ENCODE measurements at regions not wholly inside any gene's neighbourhood (a gene's known extent, or its start where the extent isn't known, plus 50 kb on each side); places are given as distances from the start of the nearest gene placed in this dataset.

DNA sequence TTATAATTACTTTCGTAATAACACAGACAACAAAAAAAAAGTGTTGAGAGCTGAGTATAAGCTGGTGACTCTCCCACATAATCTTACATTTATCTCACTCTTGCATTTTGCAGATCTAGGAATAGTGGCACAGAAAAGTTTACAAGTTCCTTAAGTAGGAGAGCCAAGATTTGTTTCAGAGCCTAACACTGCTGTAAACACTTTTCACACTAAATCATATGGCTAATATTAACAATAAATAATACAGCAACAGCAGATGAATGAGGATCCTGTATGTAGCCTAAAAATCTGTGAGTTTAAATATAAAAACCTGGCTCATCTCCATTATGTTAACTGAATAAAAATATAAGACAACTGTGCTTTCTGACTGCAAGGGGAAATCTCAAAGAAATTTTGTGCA lies 846.5 kb upstream of the ADAMTS5 start:
- H2AFZ ChIP-seq (ENCODE audit: low read depth, low read length, severe bottlenecking): no peak overlapping the region
- no peak overlapping the region for H3K9ac ChIP-seq (ENCODE audit: low read length)
- no peaks in the 10 kb centered on the region for H3F3A ChIP-seq (ENCODE audit: insufficient read depth)
- H4K20me1 ChIP-seq (ENCODE audit: low read depth, low read length): no peaks in the 10 kb centered on the region
- no peaks in the 10 kb centered on the region for H3K79me2 ChIP-seq (ENCODE audit: insufficient read depth, low read length)
- no peaks in the 10 kb centered on the region for H3K27me3 ChIP-seq (ENCODE audit: low read length)
- no peaks in the 10 kb centered on the region for H3K9me2 ChIP-seq (replicated peaks; ENCODE audit: insufficient read depth, low read length)
- no peaks in the 10 kb centered on the region for H3K9me3 ChIP-seq (ENCODE audit: insufficient read depth, low read length)
- no peaks in the 10 kb centered on the region for H3K36me3 ChIP-seq (ENCODE audit: low read length)
- TF ChIP-seq EZH2phosphoT487 (conservative IDR thresholded peaks at IDR 0.05; ENCODE audit: low read length): no peak
- TF ChIP-seq, protein P1, sequence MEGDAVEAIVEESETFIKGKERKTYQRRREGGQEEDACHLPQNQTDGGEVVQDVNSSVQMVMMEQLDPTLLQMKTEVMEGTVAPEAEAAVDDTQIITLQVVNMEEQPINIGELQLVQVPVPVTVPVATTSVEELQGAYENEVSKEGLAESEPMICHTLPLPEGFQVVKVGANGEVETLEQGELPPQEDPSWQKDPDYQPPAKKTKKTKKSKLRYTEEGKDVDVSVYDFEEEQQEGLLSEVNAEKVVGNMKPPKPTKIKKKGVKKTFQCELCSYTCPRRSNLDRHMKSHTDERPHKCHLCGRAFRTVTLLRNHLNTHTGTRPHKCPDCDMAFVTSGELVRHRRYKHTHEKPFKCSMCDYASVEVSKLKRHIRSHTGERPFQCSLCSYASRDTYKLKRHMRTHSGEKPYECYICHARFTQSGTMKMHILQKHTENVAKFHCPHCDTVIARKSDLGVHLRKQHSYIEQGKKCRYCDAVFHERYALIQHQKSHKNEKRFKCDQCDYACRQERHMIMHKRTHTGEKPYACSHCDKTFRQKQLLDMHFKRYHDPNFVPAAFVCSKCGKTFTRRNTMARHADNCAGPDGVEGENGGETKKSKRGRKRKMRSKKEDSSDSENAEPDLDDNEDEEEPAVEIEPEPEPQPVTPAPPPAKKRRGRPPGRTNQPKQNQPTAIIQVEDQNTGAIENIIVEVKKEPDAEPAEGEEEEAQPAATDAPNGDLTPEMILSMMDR (IDR thresholded peaks at IDR 0.05; ENCODE audit: insufficient read depth, low read length, poor library complexity, severe bottlenecking): no peak
- H3K4me2 ChIP-seq (ENCODE audit: low read depth, low read length, poor library complexity, severe bottlenecking): no peak overlapping the region
- no peak overlapping the region for H3K27ac ChIP-seq (ENCODE audit: low read depth, low read length)
- H3K4me3 ChIP-seq (ENCODE audit: insufficient read depth, low read length, poor library complexity, severe bottlenecking): no peak overlapping the region

DNA sequence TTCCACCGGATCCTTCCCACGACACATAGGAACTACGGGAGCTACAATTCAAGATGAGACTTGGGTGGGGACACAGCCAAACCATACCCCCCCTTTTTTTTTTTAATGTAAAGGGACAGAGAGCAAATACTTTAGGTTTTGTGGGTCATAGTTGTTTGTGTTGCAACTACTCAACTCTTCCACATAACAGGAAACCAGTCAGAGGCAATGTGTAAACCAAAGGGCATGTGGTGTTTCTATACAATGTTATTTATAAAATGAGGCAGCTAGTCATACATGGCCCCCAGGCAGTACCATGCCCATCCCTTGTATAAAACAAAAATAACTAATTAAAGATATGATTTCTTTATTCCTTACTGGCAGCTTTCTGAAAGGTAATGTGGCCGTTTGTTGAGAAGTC lies 845.4 kb upstream of the ADAMTS5 start:
- no peaks in the 10 kb centered on the region for H3K9me3 ChIP-seq (ENCODE audit: insufficient read depth, low read length)
- no peaks in the 10 kb centered on the region for H3K79me2 ChIP-seq (ENCODE audit: insufficient read depth, low read length)
- no peak for TF ChIP-seq EZH2phosphoT487 (conservative IDR thresholded peaks at IDR 0.05; ENCODE audit: low read length)
- TF ChIP-seq, protein P1 (IDR thresholded peaks at IDR 0.05; ENCODE audit: insufficient read depth, low read length, poor library complexity, severe bottlenecking): no peak
- H3K27me3 ChIP-seq (ENCODE audit: low read length): no peaks in the 10 kb centered on the region
- H3F3A ChIP-seq (ENCODE audit: insufficient read depth): no peaks in the 10 kb centered on the region
- no peak overlapping the region for H3K9ac ChIP-seq (ENCODE audit: low read length)
- no peaks in the 10 kb centered on the region for H4K20me1 ChIP-seq (ENCODE audit: low read depth, low read length)
- no peak overlapping the region for H2AFZ ChIP-seq (ENCODE audit: low read depth, low read length, severe bottlenecking)
- H3K4me3 ChIP-seq (ENCODE audit: insufficient read depth, low read length, poor library complexity, severe bottlenecking): no peak overlapping the region
- H3K36me3 ChIP-seq (ENCODE audit: low read length): no peaks in the 10 kb centered on the region
- no peaks in the 10 kb centered on the region for H3K9me2 ChIP-seq (replicated peaks; ENCODE audit: insufficient read depth, low read length)
- no peak overlapping the region for H3K4me2 ChIP-seq (ENCODE audit: low read depth, low read length, poor library complexity, severe bottlenecking)
- no peak overlapping the region for H3K27ac ChIP-seq (ENCODE audit: low read depth, low read length)

DNA sequence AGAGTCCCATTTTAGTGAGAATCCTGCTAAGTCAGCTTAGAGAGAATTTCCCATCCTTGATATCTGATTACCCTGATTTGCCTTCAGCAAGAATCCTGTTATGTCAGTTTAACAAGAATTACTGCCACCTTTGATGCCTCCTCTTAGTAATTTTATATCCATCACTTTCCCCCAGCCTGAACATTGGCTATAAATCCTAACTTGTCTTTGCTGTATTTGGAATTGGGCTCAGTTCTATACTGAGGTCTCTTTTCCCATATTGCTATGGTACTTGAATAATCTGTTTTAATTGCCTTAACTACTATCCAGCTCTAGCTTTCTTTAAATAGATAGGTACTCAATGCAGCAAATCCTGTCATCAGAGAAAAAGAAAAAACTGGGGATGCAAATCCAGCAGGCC lies 842.0 kb upstream of the ADAMTS5 start:
- Histone ChIP-seq H3F3A (ENCODE audit: insufficient read depth) (no peaks in the 10 kb centered on the region), H3K9me2 (replicated peaks; ENCODE audit: insufficient read depth, low read length) (no peaks in the 10 kb centered on the region)

More for the DNA sequence above, 842.0 kb upstream of the ADAMTS5 start:
- Histone ChIP-seq H3K4me3 (ENCODE audit: insufficient read depth, low read length, poor library complexity, severe bottlenecking) (no peak overlapping the region), H3K79me2 (ENCODE audit: insufficient read depth, low read length) (no peaks in the 10 kb centered on the region), H3K9me3 (ENCODE audit: insufficient read depth, low read length) (no peaks in the 10 kb centered on the region), H3K4me2 (ENCODE audit: low read depth, low read length, poor library complexity, severe bottlenecking) (no peak overlapping the region), H3K27ac (ENCODE audit: low read depth, low read length) (no peak overlapping the region), H3K36me3 (ENCODE audit: low read length) (no peaks in the 10 kb centered on the region), H3K9ac (ENCODE audit: low read length) (no peak overlapping the region), H3K27me3 (ENCODE audit: low read length) (no peaks in the 10 kb centered on the region), H2AFZ (ENCODE audit: low read depth, low read length, severe bottlenecking) (no peak overlapping the region), H4K20me1 (ENCODE audit: low read depth, low read length) (no peaks in the 10 kb centered on the region)
- TF ChIP-seq, protein P1 (IDR thresholded peaks at IDR 0.05; ENCODE audit: insufficient read depth, low read length, poor library complexity, severe bottlenecking): no peak
- no peak for TF ChIP-seq EZH2phosphoT487 (conservative IDR thresholded peaks at IDR 0.05; ENCODE audit: low read length)
